ENCODE measurements at regions not wholly inside any gene's neighbourhood (a gene's known extent, or its start where the extent isn't known, plus 50 kb on each side); places are given as distances from the start of the nearest gene placed in this dataset.

GRCh38 chr9:13568405-13568804, 288.9 kb upstream of the MPDZ start:
- POLR2A ChIA-PET = no interaction called here
- no peak overlapping the region for H3K27ac Mint-ChIP-seq
- Histone ChIP-seq H3K4me1 (ENCODE audit: insufficient read depth, low read length) (no peaks in the 10 kb centered on the region), H3K27ac (ENCODE audit: low read depth, low read length) (no peak overlapping the region), H3K27me3 (ENCODE audit: insufficient read depth, low read length, poor library complexity, severe bottlenecking) (no peaks in the 10 kb centered on the region), H3K36me3 (ENCODE audit: insufficient read depth, low read length) (no peaks in the 10 kb centered on the region), H3K4me3 (ENCODE audit: low read length) (no peak overlapping the region), H3K9me3 (ENCODE audit: low read length) (no peaks in the 10 kb centered on the region)
- CTCF ChIA-PET = no interaction called here
- no peak for DNase-seq
- no peaks in the 10 kb centered on the region for H3K36me3 Mint-ChIP-seq
- peaks cover 0 to 5% (median 0%) of the 10 kb centered on the region in 3 donors for H3K4me1 Mint-ChIP-seq
- peaks cover 0 to 20% (median 3%) of the 10 kb centered on the region in 5 donors for H3K9me3 Mint-ChIP-seq
- peak overlapping the region in 1 of 7 donors; percentile 15 for H3K4me3 Mint-ChIP-seq
- no peaks in the 10 kb centered on the region for H3K27me3 Mint-ChIP-seq

- Mint-ChIP-seq H3K27me3 (no peaks in the 10 kb centered on the region), H3K27ac (no peak overlapping the region), H3K9me3 (peaks cover 0 to 21% (median 3%) of the 10 kb centered on the region in 5 donors), H3K4me3 (no peak overlapping the region), H3K4me1 (peaks cover 0 to 5% (median 0%) of the 10 kb centered on the region in 3 donors), H3K36me3 (no peaks in the 10 kb centered on the region)
- no peaks in the 10 kb centered on the region for H3K27me3 ChIP-seq (ENCODE audit: insufficient read depth, low read length, poor library complexity, severe bottlenecking)
- H3K4me1 ChIP-seq (ENCODE audit: insufficient read depth, low read length) = no peaks in the 10 kb centered on the region
- H3K36me3 ChIP-seq (ENCODE audit: insufficient read depth, low read length) = no peaks in the 10 kb centered on the region
- no peak overlapping the region for H3K4me3 ChIP-seq (ENCODE audit: low read length)
- H3K27ac ChIP-seq (ENCODE audit: low read depth, low read length) = no peak overlapping the region
- POLR2A ChIA-PET = no interaction called here
- no peaks in the 10 kb centered on the region for H3K9me3 ChIP-seq (ENCODE audit: low read length)
- CTCF ChIA-PET = no interaction called here
- DNase-seq = no peak
These were observed 288.3 kb upstream of the MPDZ start for GRCh38 chr9:13567833-13568232.

- Mint-ChIP-seq H3K36me3 (peaks cover 0 to 2% (median 0%) of the 10 kb centered on the region in 3 donors), H3K4me3 (no peak overlapping the region), H3K4me1 (no peaks in the 10 kb centered on the region), H3K27ac (no peak overlapping the region), H3K9me3 (peaks cover 2 to 28% (median 7%) of the 10 kb centered on the region in 5 donors), H3K27me3 (no peaks in the 10 kb centered on the region)
- Histone ChIP-seq H3K4me3 (ENCODE audit: low read length) (no peak overlapping the region), H3K27ac (ENCODE audit: low read depth, low read length) (no peak overlapping the region), H3K9me3 (ENCODE audit: low read length) (no peaks in the 10 kb centered on the region), H3K27me3 (ENCODE audit: insufficient read depth, low read length, poor library complexity, severe bottlenecking) (no peaks in the 10 kb centered on the region), H3K36me3 (ENCODE audit: insufficient read depth, low read length) (no peaks in the 10 kb centered on the region), H3K4me1 (ENCODE audit: insufficient read depth, low read length) (no peaks in the 10 kb centered on the region)
- DNase-seq = no peak
- CTCF ChIA-PET = no interaction called here
- POLR2A ChIA-PET = no interaction called here
These were observed 278.3 kb upstream of the MPDZ start for GRCh38 chr9:13557746-13558145.

- Histone ChIP-seq H3K4me1 (ENCODE audit: insufficient read depth, low read length) (no peaks in the 10 kb centered on the region), H3K4me3 (ENCODE audit: low read length) (no peak overlapping the region), H3K27me3 (ENCODE audit: insufficient read depth, low read length, poor library complexity, severe bottlenecking) (no peaks in the 10 kb centered on the region), H3K27ac (ENCODE audit: low read depth, low read length) (no peak overlapping the region), H3K36me3 (ENCODE audit: insufficient read depth, low read length) (no peaks in the 10 kb centered on the region), H3K9me3 (ENCODE audit: low read length) (no peaks in the 10 kb centered on the region)
- Mint-ChIP-seq H3K4me1 (no peaks in the 10 kb centered on the region), H3K36me3 (peaks cover 0 to 2% (median 0%) of the 10 kb centered on the region in 3 donors), H3K27me3 (no peaks in the 10 kb centered on the region), H3K4me3 (no peak overlapping the region), H3K27ac (no peak overlapping the region), H3K9me3 (peaks cover 2 to 24% (median 7%) of the 10 kb centered on the region in 5 donors)
- POLR2A ChIA-PET = no interaction called here
- DNase-seq = no peak
- CTCF ChIA-PET = no interaction called here
These were observed 277.2 kb upstream of the MPDZ start for GRCh38 chr9:13556656-13557055.

GRCh38 chr9:13555989-13556500, 276.6 kb upstream of the MPDZ start:
- Mint-ChIP-seq H3K36me3 (peaks cover 0 to 2% (median 0%) of the 10 kb centered on the region in 3 donors), H3K27ac (no peak overlapping the region), H3K9me3 (peaks cover 2 to 30% (median 7%) of the 10 kb centered on the region in 5 donors), H3K27me3 (no peaks in the 10 kb centered on the region), H3K4me1 (no peaks in the 10 kb centered on the region), H3K4me3 (no peak overlapping the region)
- ChIA-PET POLR2A (no interaction called here), CTCF (no interaction called here)
- DNase-seq = no peak
- Histone ChIP-seq H3K36me3 (ENCODE audit: insufficient read depth, low read length) (no peaks in the 10 kb centered on the region), H3K4me1 (ENCODE audit: insufficient read depth, low read length) (no peaks in the 10 kb centered on the region), H3K27me3 (ENCODE audit: insufficient read depth, low read length, poor library complexity, severe bottlenecking) (no peaks in the 10 kb centered on the region), H3K27ac (ENCODE audit: low read depth, low read length) (no peak overlapping the region), H3K9me3 (ENCODE audit: low read length) (no peaks in the 10 kb centered on the region), H3K4me3 (ENCODE audit: low read length) (no peak overlapping the region)

GRCh38 chr9:13555516-13555915, 276.0 kb upstream of the MPDZ start:
- POLR2A ChIA-PET = no interaction called here

GRCh38 chr9:13554626-13555025, 275.1 kb upstream of the MPDZ start:
- DNase-seq = no peak
- H3K36me3 ChIP-seq (ENCODE audit: insufficient read depth, low read length) = no peaks in the 10 kb centered on the region
- Mint-ChIP-seq H3K9me3 (peaks cover 0 to 28% (median 5%) of the 10 kb centered on the region in 5 donors), H3K36me3 (peaks cover 0 to 2% (median 0%) of the 10 kb centered on the region in 3 donors), H3K4me1 (no peaks in the 10 kb centered on the region), H3K27me3 (no peaks in the 10 kb centered on the region), H3K27ac (no peak overlapping the region), H3K4me3 (no peak overlapping the region)
- H3K27me3 ChIP-seq (ENCODE audit: insufficient read depth, low read length, poor library complexity, severe bottlenecking) = no peaks in the 10 kb centered on the region
- no peak overlapping the region for H3K4me3 ChIP-seq (ENCODE audit: low read length)
- no peaks in the 10 kb centered on the region for H3K4me1 ChIP-seq (ENCODE audit: insufficient read depth, low read length)
- CTCF ChIA-PET = no interaction called here
- POLR2A ChIA-PET = no interaction called here
- H3K27ac ChIP-seq (ENCODE audit: low read depth, low read length) = no peak overlapping the region
- no peaks in the 10 kb centered on the region for H3K9me3 ChIP-seq (ENCODE audit: low read length)

More at GRCh38 chr9:13555516-13555915, 276.0 kb upstream of the MPDZ start:
- Mint-ChIP-seq H3K4me1 (no peaks in the 10 kb centered on the region), H3K4me3 (no peak overlapping the region), H3K36me3 (peaks cover 0 to 2% (median 0%) of the 10 kb centered on the region in 3 donors), H3K9me3 (peaks cover 2 to 31% (median 5%) of the 10 kb centered on the region in 5 donors), H3K27ac (no peak overlapping the region), H3K27me3 (no peaks in the 10 kb centered on the region)
- H3K27me3 ChIP-seq (ENCODE audit: insufficient read depth, low read length, poor library complexity, severe bottlenecking) = no peaks in the 10 kb centered on the region
- no peaks in the 10 kb centered on the region for H3K36me3 ChIP-seq (ENCODE audit: insufficient read depth, low read length)
- no peak overlapping the region for H3K27ac ChIP-seq (ENCODE audit: low read depth, low read length)
- no peaks in the 10 kb centered on the region for H3K9me3 ChIP-seq (ENCODE audit: low read length)
- H3K4me1 ChIP-seq (ENCODE audit: insufficient read depth, low read length) = no peaks in the 10 kb centered on the region
- H3K4me3 ChIP-seq (ENCODE audit: low read length) = no peak overlapping the region
- no peak for DNase-seq
- CTCF ChIA-PET = no interaction called here

GRCh38 chr9:13552606-13553215, 273.2 kb upstream of the MPDZ start:
- Mint-ChIP-seq H3K9me3 (peaks cover 0 to 28% (median 2%) of the 10 kb centered on the region in 5 donors), H3K36me3 (peaks cover 0 to 2% (median 0%) of the 10 kb centered on the region in 3 donors)

More at GRCh38 chr9:13552606-13553215, 273.2 kb upstream of the MPDZ start:
- no peak overlapping the region for H3K27ac ChIP-seq (ENCODE audit: low read depth, low read length)
- H3K27me3 ChIP-seq (ENCODE audit: insufficient read depth, low read length, poor library complexity, severe bottlenecking) = no peaks in the 10 kb centered on the region
- Mint-ChIP-seq H3K27me3 (no peaks in the 10 kb centered on the region), H3K4me3 (no peak overlapping the region), H3K27ac (no peak overlapping the region), H3K4me1 (no peaks in the 10 kb centered on the region)
- no peaks in the 10 kb centered on the region for H3K4me1 ChIP-seq (ENCODE audit: insufficient read depth, low read length)
- H3K36me3 ChIP-seq (ENCODE audit: insufficient read depth, low read length) = no peaks in the 10 kb centered on the region
- ChIA-PET POLR2A (no interaction called here), CTCF (no interaction called here)
- no peaks in the 10 kb centered on the region for H3K9me3 ChIP-seq (ENCODE audit: low read length)
- H3K4me3 ChIP-seq (ENCODE audit: low read length) = no peak overlapping the region
- DNase-seq = no peak

Data from CD8-positive, alpha-beta memory T cell (primary cell).